PC-9 (cell line): ENCODE measurements at regions not wholly inside any gene's neighbourhood (a gene's known extent, or its start where the extent isn't known, plus 50 kb on each side); places are given as distances from the start of the nearest gene placed in this dataset.

Experiments
- BruUV-seq: library from RNA; stranded (reverse); fragments of 400-500 nt; replicated peaks from 2 replicates; lab custom pipeline; 2021; lab: Mats Ljungman, UMichigan
- CTCF ChIA-PET: fragments of 300-600 bp; sonication (Branson Sonifier 250); formaldehyde crosslinking; loops from one replicate; lab custom pipeline; 2022; ENCODE audit warnings: antibody characterized with exemption; lab: Charles Lee
- POLR2A ChIA-PET: fragments of 300-600 bp; sonication (Branson Sonifier 250); formaldehyde crosslinking; loops from one replicate; lab custom pipeline; 2022; ENCODE audit warnings: antibody characterized with exemption; ENCODE audit not compliant: unreplicated experiment; lab: Charles Lee
- DNase-seq, 2 experiments: peaks; one replicate each; pipeline versions ENCODE4 v3.0.0 to v3.0.0-alpha.2; 2015 to 2022; ENCODE audit warnings: mixed read lengths in 1 of 2
- H2AFZ ChIP-seq: fragments of 200-600 bp; sonication (generic); 2 replicates; pipeline ENCODE4 v1.8.1; 2017; ENCODE audit warnings: antibody characterized with exemption
- H3F3A ChIP-seq: fragments of 200-600 bp; sonication (generic); 2 replicates; pipeline ENCODE4 v1.8.1; 2017; ENCODE audit warnings: antibody characterized with exemption, mild to moderate bottlenecking, low read depth; ENCODE audit not compliant: insufficient read depth
- H3K27ac ChIP-seq: fragments of 200-600 bp; sonication (generic); 2 replicates; pipeline ENCODE4 v1.6.1; 2016; ENCODE audit warnings: mixed run types
- H3K27me3 ChIP-seq: fragments of 200-600 bp; sonication (generic); 2 replicates; pipeline ENCODE4 v1.6.1; 2016; ENCODE audit warnings: low read depth, mixed run types; ENCODE audit not compliant: insufficient read depth
- H3K36me3 ChIP-seq: fragments of 200-600 bp; sonication (generic); 2 replicates; pipeline ENCODE4 v1.6.1; 2016; ENCODE audit warnings: low read depth, mixed run types
- H3K4me1 ChIP-seq: fragments of 200-600 bp; sonication (generic); replicated peaks from 2 replicates; pipeline ENCODE4 v1.6.1; 2016; ENCODE audit warnings: mixed run types; ENCODE audit not compliant: insufficient read depth
- H3K4me2 ChIP-seq: fragments of 200-600 bp; sonication (generic); 2 replicates; pipeline ENCODE4 v1.6.1; 2017; ENCODE audit warnings: mixed run types
- H3K4me3 ChIP-seq: fragments of 200-600 bp; sonication (generic); 2 replicates; pipeline ENCODE4 v1.6.1; 2016; ENCODE audit warnings: mixed run types
- H3K79me2 ChIP-seq: fragments of 200-600 bp; sonication (generic); 2 replicates; pipeline ENCODE4 v1.6.1; 2017; ENCODE audit warnings: low read depth, mixed run types
- H3K9me2 ChIP-seq: fragments of 200-600 bp; sonication (generic); 2 replicates; pipeline ENCODE4 v1.8.1; 2017; ENCODE audit warnings: mild to moderate bottlenecking; ENCODE audit not compliant: insufficient read depth
- H3K9me3 ChIP-seq: fragments of 200-600 bp; sonication (generic); 2 replicates; pipeline ENCODE4 v1.8.1; 2016; ENCODE audit warnings: low read depth; ENCODE audit not compliant: insufficient read depth
- H4K20me1 ChIP-seq: fragments of 200-600 bp; sonication (generic); 2 replicates; pipeline ENCODE4 v1.8.1; 2017; ENCODE audit not compliant: insufficient read depth
- EZH2 ChIP-seq: fragments of 200-600 bp; sonication (generic); IDR thresholded peaks from 2 replicates; pipeline ENCODE4 v1.8.0; 2017; ENCODE audit warnings: antibody characterized with exemption, low read depth
- intact Hi-C: fragments of 100-400 bp; cut with micrococcal nuclease; formaldehyde crosslinking; loops from one replicate; pipeline ENCODE4 v1.10.0; 2022; ENCODE audit not compliant: unreplicated experiment
- TF ChIP-seq, protein P1 (sequence below): fragments of 200-600 bp; sonication (generic); conservative IDR thresholded peaks from 2 replicates; pipeline ENCODE4 v1.6.1; 2017; ENCODE audit warnings: mixed run types, antibody characterized with exemption, mild to moderate bottlenecking, moderate library complexity

DNA sequence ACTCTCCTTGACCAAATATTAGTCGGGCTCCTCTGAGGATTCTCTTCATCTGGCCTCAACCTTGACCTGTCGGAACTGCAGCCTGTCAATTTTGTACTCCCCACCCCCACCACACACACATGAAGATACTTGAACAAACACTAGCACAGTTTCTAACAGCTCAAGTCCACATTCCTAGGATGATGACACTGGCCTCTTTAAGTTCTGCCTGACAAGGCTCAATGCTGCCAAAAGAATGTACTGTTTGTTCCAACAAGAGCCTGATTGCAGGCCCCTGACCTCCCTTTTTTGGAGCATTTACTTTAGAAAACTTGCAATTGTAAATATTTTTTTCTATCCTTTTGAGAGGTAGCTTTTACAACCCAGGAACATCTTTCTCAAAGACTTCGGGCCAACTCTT lies 169.2 kb upstream of the IRS2 start:
- Histone ChIP-seq H3K9me2 (no peaks in the 10 kb centered on the region), H3K9me3 (no peaks in the 10 kb centered on the region; the same call in none of the 2 replicates), H3K4me2 (no peak overlapping the region), H4K20me1 (no peaks in the 10 kb centered on the region), H3K27ac (no peak overlapping the region), H3K4me1 (no peaks in the 10 kb centered on the region), H3F3A (no peaks in the 10 kb centered on the region), H3K79me2 (no peaks in the 10 kb centered on the region), H3K4me3 (no peak overlapping the region), H2AFZ (no peak overlapping the region), H3K36me3 (no peaks in the 10 kb centered on the region), H3K27me3 (no peaks in the 10 kb centered on the region)
- ChIA-PET POLR2A (no interaction called here), CTCF (no interaction called here)
- intact Hi-C loops, result no loop called here
- BruUV-seq, result no TSS peak
- no peak for TF ChIP-seq EZH2
- TF ChIP-seq, protein P1, sequence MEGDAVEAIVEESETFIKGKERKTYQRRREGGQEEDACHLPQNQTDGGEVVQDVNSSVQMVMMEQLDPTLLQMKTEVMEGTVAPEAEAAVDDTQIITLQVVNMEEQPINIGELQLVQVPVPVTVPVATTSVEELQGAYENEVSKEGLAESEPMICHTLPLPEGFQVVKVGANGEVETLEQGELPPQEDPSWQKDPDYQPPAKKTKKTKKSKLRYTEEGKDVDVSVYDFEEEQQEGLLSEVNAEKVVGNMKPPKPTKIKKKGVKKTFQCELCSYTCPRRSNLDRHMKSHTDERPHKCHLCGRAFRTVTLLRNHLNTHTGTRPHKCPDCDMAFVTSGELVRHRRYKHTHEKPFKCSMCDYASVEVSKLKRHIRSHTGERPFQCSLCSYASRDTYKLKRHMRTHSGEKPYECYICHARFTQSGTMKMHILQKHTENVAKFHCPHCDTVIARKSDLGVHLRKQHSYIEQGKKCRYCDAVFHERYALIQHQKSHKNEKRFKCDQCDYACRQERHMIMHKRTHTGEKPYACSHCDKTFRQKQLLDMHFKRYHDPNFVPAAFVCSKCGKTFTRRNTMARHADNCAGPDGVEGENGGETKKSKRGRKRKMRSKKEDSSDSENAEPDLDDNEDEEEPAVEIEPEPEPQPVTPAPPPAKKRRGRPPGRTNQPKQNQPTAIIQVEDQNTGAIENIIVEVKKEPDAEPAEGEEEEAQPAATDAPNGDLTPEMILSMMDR, result no peak
- DNase-seq, result no peak

DNA sequence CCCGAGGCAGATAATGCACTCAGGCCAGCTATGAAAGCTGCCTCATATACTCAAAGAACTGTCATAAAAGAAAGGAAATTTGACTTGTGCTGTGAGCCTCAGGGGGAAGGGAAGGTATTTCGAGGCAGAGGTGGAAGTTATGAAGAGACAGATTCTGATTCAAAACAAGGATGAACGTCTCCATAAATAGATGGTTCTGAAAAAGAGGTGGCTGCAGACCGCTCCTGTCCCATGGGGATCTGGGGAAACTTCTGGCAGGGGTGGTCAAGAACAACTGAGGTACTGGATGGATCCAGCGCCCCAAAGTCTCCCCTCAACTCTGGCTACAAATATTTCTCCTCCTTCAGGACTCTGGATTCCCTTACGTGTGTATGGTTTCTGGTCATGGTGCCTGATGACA lies 168.1 kb upstream of the IRS2 start:
- intact Hi-C loops, result no loop called here

DNA sequence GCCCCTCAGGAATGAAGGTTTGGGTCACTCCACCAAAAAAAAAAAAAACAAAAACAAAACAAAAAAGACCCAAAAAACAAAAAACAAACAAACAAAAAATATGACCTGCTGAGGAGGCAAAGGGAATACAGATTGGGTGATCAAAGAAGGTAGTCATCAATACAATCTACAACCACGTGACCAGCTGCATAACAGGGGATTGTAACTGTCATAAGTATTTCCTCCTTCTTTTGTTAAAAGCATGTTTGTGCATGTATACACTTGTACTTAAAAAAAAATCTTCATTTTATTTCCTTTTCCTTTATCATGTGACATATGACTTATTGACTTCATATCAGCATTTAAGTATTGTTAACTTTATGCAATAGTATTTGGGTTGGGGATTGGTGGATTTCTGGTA lies 165.1 kb upstream of the IRS2 start:
- Histone ChIP-seq H3K4me3 (no peak overlapping the region), H4K20me1 (no peaks in the 10 kb centered on the region), H3F3A (no peaks in the 10 kb centered on the region), H3K36me3 (no peaks in the 10 kb centered on the region), H3K27me3 (no peaks in the 10 kb centered on the region), H3K27ac (no peak overlapping the region), H2AFZ (no peak overlapping the region), H3K4me1 (no peaks in the 10 kb centered on the region), H3K4me2 (no peak overlapping the region), H3K9me3 (no peaks in the 10 kb centered on the region; the same call in 1 of the 2 replicates), H3K9me2 (no peaks in the 10 kb centered on the region), H3K79me2 (no peaks in the 10 kb centered on the region)
- DNase-seq, result no peak
- intact Hi-C loops, result no loop called here
- ChIA-PET CTCF (no interaction called here), POLR2A (no interaction called here)
- no TSS peak for BruUV-seq
- TF ChIP-seq, protein P1, result no peak
- TF ChIP-seq EZH2, result no peak

More for the DNA sequence above, 168.1 kb upstream of the IRS2 start:
- Histone ChIP-seq H3K27ac (no peak overlapping the region), H2AFZ (no peak overlapping the region), H3K9me2 (no peaks in the 10 kb centered on the region), H3K4me3 (no peak overlapping the region), H3K4me2 (no peak overlapping the region), H3K79me2 (no peaks in the 10 kb centered on the region), H4K20me1 (no peaks in the 10 kb centered on the region), H3K9me3 (no peaks in the 10 kb centered on the region; the same call in none of the 2 replicates), H3F3A (no peaks in the 10 kb centered on the region), H3K27me3 (no peaks in the 10 kb centered on the region), H3K4me1 (no peaks in the 10 kb centered on the region), H3K36me3 (no peaks in the 10 kb centered on the region)
- ChIA-PET POLR2A (no interaction called here), CTCF (no interaction called here)
- BruUV-seq, result no TSS peak
- no peak for DNase-seq
- TF ChIP-seq, protein P1, result no peak
- no peak for TF ChIP-seq EZH2
